Body of pancreas (tissue), 4 donors: ENCODE measurements at regions not wholly inside any gene's neighbourhood (a gene's known extent, or its start where the extent isn't known, plus 50 kb on each side); places are given as distances from the start of the nearest gene placed in this dataset.

Experiments
- ATAC-seq: fragments of 150-250 bp; one replicate; pipeline ENCODE4 v1.9.1; 2016
- DNase-seq, 4 donors: peaks; one replicate each; pipeline ENCODE4 v3.0.0-alpha.2; 2019
- H3K27ac ChIP-seq, 4 donors: fragments of 200-600 bp; sonication (generic); 1 replicate in 3 of 4; 2 replicates in 1 of 4; pipeline versions ENCODE4 v1.5.1 to v1.6.1; 2016 to 2019; ENCODE audit warnings: mild to moderate bottlenecking in 1 of 4, mixed read lengths in 1 of 4, moderate library complexity in 1 of 4
- H3K27me3 ChIP-seq, 2 donors: fragments of 200-600 bp; sonication (generic); one replicate each; pipeline ENCODE4 v1.6.0; 2016; ENCODE audit warnings: mild to moderate bottlenecking in 1 of 2
- H3K36me3 ChIP-seq, 2 donors: fragments of 200-600 bp; sonication (generic); replicated peaks in 1 of 2; 2 replicates each; pipeline ENCODE4 v1.5.1; 2016; ENCODE audit warnings: low read depth in 2 of 2; ENCODE audit not compliant: insufficient read depth in 1 of 2
- H3K4me1 ChIP-seq: fragments of 200-600 bp; sonication (generic); one replicate; pipeline ENCODE4 v1.6.0; 2016
- H3K4me3 ChIP-seq, 2 donors: fragments of 200-600 bp; sonication (generic); 1 replicate in 1 of 2; 2 replicates in 1 of 2; pipeline ENCODE4 v1.5.1; 2016 to 2019
- H3K9me3 ChIP-seq, 3 donors: fragments of 200-600 bp; sonication (generic); 1 replicate in 2 of 3; 2 replicates in 1 of 3; pipeline ENCODE4 v1.5.1; 2016
- CTCF ChIP-seq, 7 experiments: fragments of 450-650 bp in 4 of 7; fragments of 200-600 bp in 3 of 7; sonication (generic) in 3 of 7; IDR thresholded peaks; one replicate each; pipeline ENCODE4 v1.5.1; 2016 to 2019; ENCODE audit warnings: antibody characterized with exemption in 7 of 7
- POLR2A ChIP-seq, 3 donors: fragments of 450-650 bp; IDR thresholded peaks; one replicate each; pipeline ENCODE4 v1.6.1; 2016; ENCODE audit warnings: antibody characterized with exemption in 3 of 3, mild to moderate bottlenecking in 2 of 3
- WGBS, 2 donors: methylation state at CpG; one replicate each; pipeline ENCODE4 v1.1.5; 2017; 5-methylcytosine and 5-hydroxymethylcytosine counted together
- intact Hi-C: fragments of 100-400 bp; cut with DNase I; formaldehyde crosslinking; loops from one replicate; pipeline ENCODE4 v1.15.1; 2023

GRCh38 chr6:168387426-168387825 is 53.6 kb upstream of the SMOC2 start:
- DNase-seq (no peak), ATAC-seq (no peak)
- H3K36me3 ChIP-seq, result no peaks in the 10 kb centered on the region
- no peak for TF ChIP-seq POLR2A (IDR thresholded peaks at IDR 0.05)
- TF ChIP-seq CTCF (IDR thresholded peaks at IDR 0.05), result no peak
- whole genome bisulfite sequencing, 2 donors, result 86 to 92% methylated on average over 5 to 10 of the region's 10 CpGs
- peaks cover 9% of the 10 kb centered on the region for H3K4me1 ChIP-seq
- H3K27me3 ChIP-seq, result no peaks in the 10 kb centered on the region
- intact Hi-C loops, result no loop called here
- H3K9me3 ChIP-seq, result no peaks in the 10 kb centered on the region
- H3K27ac ChIP-seq, result no peak overlapping the region
- no peak overlapping the region for H3K4me3 ChIP-seq

- H3K27me3 ChIP-seq, result no peaks in the 10 kb centered on the region
- intact Hi-C loops, result no loop called here
- no peaks in the 10 kb centered on the region for H3K9me3 ChIP-seq
- ATAC-seq (no peak), DNase-seq (no peak)
- H3K27ac ChIP-seq, result no peak overlapping the region
- no peak for TF ChIP-seq CTCF (IDR thresholded peaks at IDR 0.05)
- TF ChIP-seq POLR2A (IDR thresholded peaks at IDR 0.05), result no peak
- H3K4me3 ChIP-seq, result no peak overlapping the region
- 86 to 98% methylated on average over 18 of the region's 18 CpGs for WGBS, 2 donors
- peaks cover 9% of the 10 kb centered on the region for H3K4me1 ChIP-seq
- no peaks in the 10 kb centered on the region for H3K36me3 ChIP-seq
Measured at GRCh38 chr6:168387911-168388310, 53.1 kb upstream of the SMOC2 start.

GRCh38 chr6:168388641-168389633 is 52.0 kb upstream of the SMOC2 start:
- H3K9me3 ChIP-seq, result no peaks in the 10 kb centered on the region
- ATAC-seq (peak; percentile 69), DNase-seq (peak; percentile 37 to 75 (median 62))
- no peaks in the 10 kb centered on the region for H3K27me3 ChIP-seq
- H3K4me1 ChIP-seq, result peaks cover 9% of the 10 kb centered on the region
- WGBS, 2 donors, result 64 to 73% methylated on average over 20 to 32 of the region's 32 CpGs
- intact Hi-C loops, result no loop called here
- H3K36me3 ChIP-seq, result no peaks in the 10 kb centered on the region
- H3K4me3 ChIP-seq, result no peak overlapping the region
- H3K27ac ChIP-seq, result no peak overlapping the region
- TF ChIP-seq CTCF (IDR thresholded peaks at IDR 0.05) (peak in 3 of 7 experiments; percentile 1 to 25 (median 13)), POLR2A (IDR thresholded peaks at IDR 0.05) (no peak)

- whole genome bisulfite sequencing, 2 donors, result 51 to 67% methylated on average over 11 to 17 of the region's 17 CpGs
- TF ChIP-seq CTCF (IDR thresholded peaks at IDR 0.05) (no peak), POLR2A (IDR thresholded peaks at IDR 0.05) (no peak)
- Histone ChIP-seq H3K27me3 (no peaks in the 10 kb centered on the region), H3K27ac (no peak overlapping the region), H3K9me3 (no peaks in the 10 kb centered on the region), H3K4me3 (no peak overlapping the region), H3K4me1 (peaks cover 9% of the 10 kb centered on the region), H3K36me3 (no peaks in the 10 kb centered on the region)
- ATAC-seq, result no peak
- DNase-seq, result no peak
- intact Hi-C loops, result no loop called here
Measured at GRCh38 chr6:168390749-168391420, 50.1 kb upstream of the SMOC2 start.
